ENCODE measurements at regions not wholly inside any gene's neighbourhood (a gene's known extent, or its start where the extent isn't known, plus 50 kb on each side); places are given as distances from the start of the nearest gene placed in this dataset.
A peak's percentile ranks its signal among the peaks of the same experiment; 100 is the strongest.
"Not testable (repeated sequence)": the region's sequence is repeated elsewhere in the genome, so short reads cannot be mapped to it uniquely, and the experiment has no call there.

- not testable (repeated sequence) for H2AFZ ChIP-seq (ENCODE audit: low read depth); H3K27ac ChIP-seq (ENCODE audit: low read depth in 2 of 2, low read length in 1 of 2)
Measured at GRCh38 chr1:273772-274171, 177.7 kb downstream of the OR4F29 start.

GRCh38 chr1:267815-268214 is 183.7 kb downstream of the OR4F29 start:
- CTCF ChIA-PET; H3K9ac ChIP-seq; H3K27ac ChIP-seq (ENCODE audit: low read depth in 2 of 2, low read length in 1 of 2); H3K4me2 ChIP-seq; H3K4me1 ChIP-seq (ENCODE audit: control insufficient read depth in 1 of 2, insufficient read depth in 2 of 2, low read depth in 1 of 2, low read length in 1 of 2); H3K36me3 ChIP-seq (replicated peaks in 1 of 2; ENCODE audit: control insufficient read depth in 1 of 2, insufficient read depth in 2 of 2, low read length in 1 of 2); H3K9me3 ChIP-seq; H2AFZ ChIP-seq (ENCODE audit: low read depth); POLR2A ChIA-PET; H3K79me2 ChIP-seq (ENCODE audit: insufficient read depth); H3K4me3 ChIP-seq (ENCODE audit: low read depth in 2 of 2, low read length in 1 of 2); DNase-seq; H3F3A ChIP-seq (replicated peaks; ENCODE audit: insufficient read depth); H3K9me2 ChIP-seq; H4K20me1 ChIP-seq (ENCODE audit: insufficient read depth); H3K27me3 ChIP-seq (ENCODE audit: insufficient read depth): not testable (repeated sequence)
- 4% methylated on average over 5 of the region's 5 CpGs for WGBS (ENCODE audit: low lambda C conversion rate)
- TF ChIP-seq RAD21 (IDR thresholded peaks at IDR 0.05; ENCODE audit: low read length) (peak; percentile 62), SMC3 (IDR thresholded peaks at IDR 0.05; ENCODE audit: low read depth, low read length) (peak; percentile 64), CTCF (IDR thresholded peaks at IDR 0.05) (peak; percentile 85)

More at GRCh38 chr1:273772-274171, 177.7 kb downstream of the OR4F29 start:
- H3K4me3 ChIP-seq (ENCODE audit: low read depth in 2 of 2, low read length in 1 of 2); H3K9me2 ChIP-seq; H3K4me1 ChIP-seq (ENCODE audit: control insufficient read depth in 1 of 2, insufficient read depth in 2 of 2, low read depth in 1 of 2, low read length in 1 of 2); H3K9ac ChIP-seq; POLR2A ChIA-PET; H3K9me3 ChIP-seq; CTCF ChIA-PET; H3F3A ChIP-seq (replicated peaks; ENCODE audit: insufficient read depth); H3K4me2 ChIP-seq; H3K79me2 ChIP-seq (ENCODE audit: insufficient read depth); DNase-seq; H3K27me3 ChIP-seq (ENCODE audit: insufficient read depth); H3K36me3 ChIP-seq (replicated peaks in 1 of 2; ENCODE audit: control insufficient read depth in 1 of 2, insufficient read depth in 2 of 2, low read length in 1 of 2); H4K20me1 ChIP-seq (ENCODE audit: insufficient read depth): not testable (repeated sequence)
- 87% methylated on average over 2 of the region's 2 CpGs for whole genome bisulfite sequencing (ENCODE audit: low lambda C conversion rate)

Measured in SK-N-SH (cell line).